GM12873 (cell line): ENCODE measurements at regions not wholly inside any gene's neighbourhood (a gene's known extent, or its start where the extent isn't known, plus 50 kb on each side); places are given as distances from the start of the nearest gene placed in this dataset.
A peak's percentile ranks its signal among the peaks of the same experiment; 100 is the strongest.

Experiments used
- CTCF ChIP-seq: IDR thresholded peaks from 2 replicates; pipeline ENCODE4 v1.5.1; 2012; ENCODE audit warnings: low read depth, mild to moderate bottlenecking, moderate library complexity, low read length, control low read depth; ENCODE audit not compliant: insufficient read depth; ENCODE audit errors: missing control alignments

GRCh38 chrX:42933187-42933586 lies 155.2 kb upstream of the PPP1R2C start:
- no peak for TF ChIP-seq CTCF

GRCh38 chrX:42934020-42934726 lies 156.2 kb upstream of the PPP1R2C start:
- no peak for TF ChIP-seq CTCF

- TF ChIP-seq CTCF: no peak
Observed at GRCh38 chrX:42941671-42942070, 163.7 kb upstream of the PPP1R2C start.

GRCh38 chrX:42943051-42943974 lies 165.3 kb upstream of the PPP1R2C start:
- no peak for TF ChIP-seq CTCF

- peak; percentile 17 for TF ChIP-seq CTCF
Observed at GRCh38 chrX:42944381-42944998, 166.5 kb upstream of the PPP1R2C start.

- TF ChIP-seq CTCF: no peak
Observed at GRCh38 chrX:42946544-42947194, 168.7 kb upstream of the PPP1R2C start.
